A673 (cell line): ENCODE measurements at regions not wholly inside any gene's neighbourhood (a gene's known extent, or its start where the extent isn't known, plus 50 kb on each side); places are given as distances from the start of the nearest gene placed in this dataset.

Experiments
- CTCF ChIP-seq: fragments of 300-800, 200-600 bp; sonication (generic); conservative IDR thresholded peaks from 2 replicates; pipeline ENCODE4 v1.5.1; 2017; ENCODE audit warnings: low read depth, mild to moderate bottlenecking, antibody characterized with exemption, low read length, moderate library complexity, mixed read lengths
- EZH2 ChIP-seq: fragments of 200-600 bp; sonication (generic); IDR thresholded peaks from 2 replicates; pipeline ENCODE4 v1.6.1; 2017; ENCODE audit warnings: borderline replicate concordance, low read depth, mild to moderate bottlenecking, mixed read lengths, antibody characterized with exemption, low read length; ENCODE audit not compliant: poor library complexity, severe bottlenecking

GRCh38 chr1:177487481-177487880, 316.7 kb downstream of the BRINP2 start:
- no peak for TF ChIP-seq CTCF
- no peak for TF ChIP-seq EZH2
